HG03064 (cell line): ENCODE measurements at regions not wholly inside any gene's neighbourhood (a gene's known extent, or its start where the extent isn't known, plus 50 kb on each side); places are given as distances from the start of the nearest gene placed in this dataset.
"Not testable (repeated sequence)": the region's sequence is repeated elsewhere in the genome, so short reads cannot be mapped to it uniquely, and the experiment has no call there.

Source experiments
- ATAC-seq: cut with Tn5 transposase; IDR thresholded peaks from one replicate; pipeline ENCODE4 v1.9.1; 2021; ENCODE audit warnings: low read depth; ENCODE audit not compliant: unreplicated experiment

GRCh38 chr6:14984519-14984853 lies 261.4 kb upstream of the JARID2 start:
- ATAC-seq, result no peak

- ATAC-seq, result no peak
These were observed 260.5 kb upstream of the JARID2 start for GRCh38 chr6:14985366-14985765.

GRCh38 chr6:14986370-14986769 lies 259.5 kb upstream of the JARID2 start:
- no peak for ATAC-seq

- no peak for ATAC-seq
These were observed 258.4 kb upstream of the JARID2 start for GRCh38 chr6:14987490-14987889.

- ATAC-seq, result no peak
These were observed 253.5 kb upstream of the JARID2 start for GRCh38 chr6:14992382-14992781.

GRCh38 chr6:14995208-14995607 lies 250.7 kb upstream of the JARID2 start:
- no peak for ATAC-seq

GRCh38 chr6:14995966-14996602 lies 249.8 kb upstream of the JARID2 start:
- ATAC-seq, result no peak

- ATAC-seq, result no peak
These were observed 249.0 kb upstream of the JARID2 start for GRCh38 chr6:14996892-14997291.

- no peak for ATAC-seq
These were observed 248.4 kb upstream of the JARID2 start for GRCh38 chr6:14997507-14997906.

- ATAC-seq, result no peak
These were observed 246.8 kb upstream of the JARID2 start for GRCh38 chr6:14999106-14999505.

- no peak for ATAC-seq
These were observed 244.5 kb upstream of the JARID2 start for GRCh38 chr6:15001326-15001910.

GRCh38 chr6:15008269-15008668 lies 237.6 kb upstream of the JARID2 start:
- ATAC-seq, result no peak

- ATAC-seq, result no peak
These were observed 230.9 kb upstream of the JARID2 start for GRCh38 chr6:15014958-15015357.

- no peak for ATAC-seq
These were observed 229.1 kb upstream of the JARID2 start for GRCh38 chr6:15016813-15017212.

- no peak for ATAC-seq
These were observed 228.6 kb upstream of the JARID2 start for GRCh38 chr6:15017261-15017660.

GRCh38 chr6:15017803-15018202 lies 228.1 kb upstream of the JARID2 start:
- no peak for ATAC-seq

- no peak for ATAC-seq
These were observed 225.6 kb upstream of the JARID2 start for GRCh38 chr6:15020119-15020770.

- no peak for ATAC-seq
These were observed 224.8 kb upstream of the JARID2 start for GRCh38 chr6:15021074-15021473.

GRCh38 chr6:15023018-15023417 lies 222.9 kb upstream of the JARID2 start:
- ATAC-seq, result not testable (repeated sequence)

GRCh38 chr6:15023448-15023847 lies 222.4 kb upstream of the JARID2 start:
- peak; percentile 92 for ATAC-seq

- ATAC-seq, result no peak
These were observed 220.4 kb upstream of the JARID2 start for GRCh38 chr6:15025446-15025845.

- ATAC-seq, result no peak
These were observed 219.0 kb upstream of the JARID2 start for GRCh38 chr6:15026832-15027231.
